UCSD-AML1 (cell line): ENCODE measurements at regions not wholly inside any gene's neighbourhood (a gene's known extent, or its start where the extent isn't known, plus 50 kb on each side); places are given as distances from the start of the nearest gene placed in this dataset.

Experiments
- DNase-seq: peaks from one replicate; lab custom pipeline; 2025; ENCODE audit not compliant: unreplicated experiment; lab: John Stamatoyannopoulos, UW

GRCh38 chr14:87139299-87139698 is 853.7 kb downstream of the GALC start:
- DNase-seq: no peak

GRCh38 chr14:87133073-87133801 is 859.7 kb downstream of the GALC start:
- DNase-seq: no peak

DNA sequence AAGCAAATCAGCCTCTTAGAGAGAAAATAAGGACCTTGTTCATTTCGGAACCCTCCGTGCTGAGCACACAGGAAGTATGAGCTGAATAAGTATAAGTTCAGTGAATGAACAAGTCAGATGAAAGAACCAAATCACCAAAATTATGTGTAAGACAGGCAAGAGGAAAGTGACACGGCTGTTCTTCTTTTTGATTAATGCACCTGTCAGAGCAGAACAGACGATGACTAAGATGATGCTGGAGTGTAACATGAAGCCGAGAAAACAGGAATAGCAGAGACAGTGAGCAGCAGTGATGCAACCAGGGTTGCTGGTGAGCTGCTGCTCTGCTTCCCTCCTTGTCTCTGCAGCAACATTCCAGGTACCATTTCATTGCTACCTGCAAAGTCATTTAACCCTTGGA is 861.1 kb downstream of the GALC start:
- DNase-seq: no peak

- no peak for DNase-seq
Observed at GRCh38 chr14:87122166-87122565, 870.8 kb downstream of the GALC start.

DNA sequence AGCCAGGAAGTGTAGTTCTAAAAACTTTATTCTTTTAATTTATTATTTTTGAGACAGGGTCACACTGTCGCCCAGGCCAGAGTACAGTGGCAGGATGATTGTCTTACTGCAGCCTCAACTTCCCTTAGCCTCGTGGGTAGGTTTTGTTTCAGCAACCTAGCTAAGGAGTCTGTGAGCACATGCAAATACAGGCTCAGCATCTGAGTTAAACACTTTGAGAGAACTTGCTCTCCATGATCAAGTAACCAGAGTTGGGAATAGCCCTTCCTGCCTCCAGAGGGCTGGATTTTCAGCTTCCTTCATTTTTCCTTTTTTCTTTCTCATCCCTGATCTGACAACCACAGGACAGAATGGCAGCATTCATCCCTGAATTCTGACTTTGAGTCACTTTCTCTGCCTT is 871.3 kb downstream of the GALC start:
- no peak for DNase-seq

DNA sequence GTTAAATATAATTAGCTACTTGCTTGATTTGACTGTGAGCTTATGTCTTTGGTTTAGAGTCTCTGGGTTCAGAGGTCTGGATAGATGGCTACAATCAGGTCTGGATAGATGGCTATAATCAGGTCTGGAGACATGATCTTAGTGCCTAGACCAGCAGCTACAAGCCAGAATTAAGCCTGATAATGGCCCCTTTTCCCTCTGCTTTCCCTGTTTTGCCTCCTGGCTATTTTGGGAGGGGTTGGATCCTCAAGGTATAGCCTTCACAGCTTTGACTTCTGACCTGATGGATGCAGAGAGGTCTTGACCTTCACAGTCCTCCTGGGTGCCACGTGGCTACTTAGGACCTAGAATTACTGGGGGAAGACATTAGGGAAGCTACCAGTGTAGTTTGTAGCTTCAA is 877.7 kb downstream of the GALC start:
- no peak for DNase-seq

- no peak for DNase-seq
Observed at GRCh38 chr14:87113286-87113685, 879.7 kb downstream of the GALC start.

- no peak for DNase-seq
Observed at GRCh38 chr14:87111741-87112140, 881.2 kb downstream of the GALC start.

- DNase-seq: no peak
Observed at GRCh38 chr14:87111126-87111525, 881.9 kb downstream of the GALC start.

DNA sequence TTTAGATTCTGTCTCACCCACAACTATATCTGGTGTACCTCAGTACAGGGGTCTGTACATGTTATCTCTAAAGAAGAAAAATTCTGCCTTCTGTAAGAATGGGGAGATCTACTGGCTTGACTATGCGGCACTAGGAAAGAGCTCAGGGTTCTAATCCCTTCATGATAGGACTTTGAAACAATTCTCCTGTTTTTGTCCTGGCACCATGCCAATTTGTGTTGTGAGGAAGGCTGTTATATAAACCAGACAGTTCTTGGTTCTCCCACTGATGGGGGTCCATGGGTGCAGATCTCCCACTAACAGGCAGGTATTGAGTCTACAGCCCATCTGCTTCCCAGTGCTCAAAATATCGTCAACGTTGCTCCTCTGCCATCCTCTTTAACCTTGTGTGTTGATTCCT is 883.7 kb downstream of the GALC start:
- no peak for DNase-seq

GRCh38 chr14:87108726-87109125 is 884.3 kb downstream of the GALC start:
- no peak for DNase-seq

DNA sequence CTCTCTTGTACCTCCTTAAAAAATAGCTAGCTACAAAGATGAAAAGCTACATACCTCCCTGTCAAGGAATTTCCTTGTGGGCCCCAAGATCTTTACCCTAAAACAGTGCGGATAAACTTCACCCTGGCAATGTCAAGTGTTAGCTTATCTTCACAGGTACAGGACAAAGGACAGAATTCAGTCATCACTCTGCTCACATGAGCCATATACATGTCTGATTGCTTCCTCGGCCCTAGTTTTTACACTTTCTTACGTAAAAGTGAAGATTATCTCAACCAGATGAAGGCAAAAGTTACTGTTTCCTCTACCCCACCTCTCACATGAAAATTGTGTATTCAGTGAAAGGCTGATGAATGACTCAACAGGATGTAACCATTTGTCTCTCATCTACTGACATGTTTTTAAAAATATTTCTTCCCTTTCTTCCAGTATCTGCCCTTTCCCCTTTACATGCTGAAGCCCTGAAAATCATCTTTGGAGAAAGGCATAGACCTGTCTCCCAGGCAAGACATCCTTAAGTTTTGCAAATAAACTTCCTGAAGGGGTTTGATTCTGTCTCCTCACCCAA is 890.1 kb downstream of the GALC start:
- DNase-seq: no peak

GRCh38 chr14:87097015-87097414 is 896.0 kb downstream of the GALC start:
- no peak for DNase-seq

DNA sequence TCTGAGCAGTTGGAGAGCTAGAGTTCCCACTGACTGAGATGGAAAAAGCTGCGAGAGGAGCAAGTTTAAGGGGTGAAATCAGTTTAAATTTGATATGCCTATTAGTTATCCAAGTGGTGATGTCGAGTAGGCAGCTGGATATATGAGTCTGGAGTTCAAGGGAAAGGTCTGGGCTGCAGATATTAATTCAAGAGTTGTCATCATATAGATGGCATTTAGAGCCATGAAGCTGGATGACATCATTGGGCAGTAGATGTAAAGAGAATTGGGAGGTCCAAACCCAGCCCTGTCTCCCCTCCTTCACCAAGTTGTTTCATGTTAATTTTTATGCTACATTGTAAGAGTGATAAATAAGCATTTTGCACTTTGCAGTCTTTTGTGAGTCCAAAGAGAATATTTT is 898.1 kb downstream of the GALC start:
- no peak for DNase-seq

DNA sequence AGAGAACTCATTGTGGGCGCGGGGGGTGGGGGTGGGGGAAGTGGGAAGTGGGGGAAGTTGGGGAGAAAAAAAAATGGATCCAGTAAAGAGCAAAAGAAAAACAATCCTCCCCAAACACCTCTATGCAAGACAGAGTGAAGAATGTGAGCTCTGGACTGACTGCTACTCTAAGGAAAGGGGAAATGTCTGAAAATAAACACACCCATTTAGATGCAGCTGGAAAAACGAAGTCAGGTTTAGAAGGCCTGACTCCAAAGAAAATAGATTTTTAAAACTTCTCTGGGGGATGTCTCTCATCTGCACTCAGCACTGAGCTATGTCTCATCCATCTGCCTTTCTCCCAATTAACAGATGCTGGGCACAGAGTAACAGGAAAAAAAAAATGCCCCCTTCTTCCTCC is 904.4 kb downstream of the GALC start:
- DNase-seq: no peak

DNA sequence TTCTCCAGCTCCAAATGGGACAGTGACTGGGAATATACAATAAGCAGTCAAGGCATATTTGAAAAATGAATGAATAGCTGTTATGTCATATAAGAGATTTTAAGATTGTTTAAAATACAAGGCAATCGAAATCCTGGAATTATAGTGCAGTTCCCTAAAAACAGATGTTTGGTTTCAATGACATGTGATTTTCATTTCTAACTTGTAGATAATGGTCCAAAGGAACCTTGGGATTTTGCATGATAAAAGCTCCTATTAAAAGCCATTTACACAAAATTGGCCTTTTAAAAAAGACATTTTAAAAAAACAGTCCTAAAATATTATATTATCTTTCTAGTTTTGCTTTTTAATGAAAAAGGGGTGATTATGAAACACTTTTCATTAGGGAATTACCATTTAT is 905.1 kb downstream of the GALC start:
- no peak for DNase-seq

- DNase-seq: no peak
Observed at GRCh38 chr14:87084908-87085307, 908.1 kb downstream of the GALC start.

GRCh38 chr14:87082917-87083316 is 910.1 kb downstream of the GALC start:
- no peak for DNase-seq

GRCh38 chr14:87081004-87081403 is 912.0 kb downstream of the GALC start:
- no peak for DNase-seq

GRCh38 chr14:87080146-87080545 is 912.8 kb downstream of the GALC start:
- no peak for DNase-seq

DNA sequence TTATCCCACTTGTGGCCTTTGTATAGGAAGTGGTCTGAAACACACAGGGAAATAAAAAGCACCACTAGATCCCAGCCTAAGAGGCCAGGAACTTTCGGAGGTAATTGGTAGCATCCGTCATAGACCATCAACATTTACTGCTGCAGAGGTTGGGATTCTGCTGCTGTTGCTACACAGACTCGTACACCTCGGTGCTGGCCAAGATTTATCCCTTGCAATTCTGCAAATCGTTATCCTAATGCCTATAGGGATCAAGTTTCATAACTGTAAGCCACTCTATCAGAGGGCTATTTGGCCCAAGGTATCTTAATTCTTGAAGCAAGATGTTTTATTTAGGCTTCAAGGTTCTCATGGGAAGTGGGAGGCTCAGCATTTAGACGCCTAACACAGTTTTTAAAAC is 913.6 kb downstream of the GALC start:
- no peak for DNase-seq

DNA sequence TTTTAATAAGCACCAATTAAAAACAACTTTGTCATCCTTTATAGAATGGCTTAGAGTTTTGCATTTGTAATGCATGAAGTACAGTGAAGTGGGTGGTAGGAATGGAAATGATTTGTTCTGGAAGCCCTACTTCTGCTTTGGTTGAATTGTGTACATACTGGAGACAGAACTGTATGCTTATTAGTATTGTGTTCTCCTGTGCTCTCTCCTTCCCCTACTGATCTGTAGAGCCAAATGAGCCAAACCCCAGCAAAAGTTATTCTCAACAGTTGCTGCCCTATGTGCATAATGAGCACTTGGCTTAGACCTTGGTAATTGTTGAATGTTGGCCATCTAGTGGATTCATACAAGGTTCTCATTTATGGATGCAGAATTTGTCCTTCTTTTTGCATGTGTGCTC is 916.1 kb downstream of the GALC start:
- no peak for DNase-seq

- DNase-seq: no peak
Observed at GRCh38 chr14:87076146-87076545, 916.8 kb downstream of the GALC start.
